Tibial nerve (tissue), 4 donors: ENCODE measurements at regions not wholly inside any gene's neighbourhood (a gene's known extent, or its start where the extent isn't known, plus 50 kb on each side); places are given as distances from the start of the nearest gene placed in this dataset.

ENCODE experiments used
- DNase-seq, 2 donors: peaks; one replicate each; pipeline ENCODE4 v3.0.0-alpha.2; 2019; ENCODE audit warnings: low spot score in 2 of 2
- H3K27ac ChIP-seq, 4 donors: fragments of 200-600 bp; sonication (generic) in 3 of 4; one replicate each; pipeline ENCODE4 v1.5.1; 2017 to 2019; ENCODE audit warnings: mild to moderate bottlenecking in 1 of 4
- H3K27me3 ChIP-seq, 2 donors: fragments of 200-600 bp; sonication (generic) in 1 of 2; one replicate each; pipeline versions ENCODE4 v1.5.1 to v1.6.0; 2017 to 2019
- H3K36me3 ChIP-seq, 3 donors: fragments of 200-600 bp; sonication (generic); one replicate each; pipeline ENCODE4 v1.5.1; 2018 to 2019
- H3K4me1 ChIP-seq, 4 donors: fragments of 200-600 bp; sonication (generic) in 3 of 4; one replicate each; pipeline ENCODE4 v1.5.1; 2017 to 2019
- H3K4me3 ChIP-seq, 4 donors: fragments of 200-600 bp; sonication (generic) in 3 of 4; one replicate each; pipeline ENCODE4 v1.5.1; 2017 to 2019; ENCODE audit warnings: mild to moderate bottlenecking in 1 of 4, moderate library complexity in 1 of 4
- H3K9me3 ChIP-seq, 4 donors: fragments of 200-600 bp; sonication (generic) in 3 of 4; one replicate each; pipeline ENCODE4 v1.5.1; 2017 to 2019
- CTCF ChIP-seq, 5 experiments: fragments of 200-600 bp in 3 of 5; fragments of 450-650 bp in 2 of 5; sonication (generic) in 3 of 5; IDR thresholded peaks; one replicate each; pipeline ENCODE4 v1.5.1; 2016 to 2019; ENCODE audit warnings: antibody characterized with exemption in 5 of 5, mild to moderate bottlenecking in 3 of 5, moderate library complexity in 2 of 5
- EP300 ChIP-seq, 2 donors: sonication (generic); formaldehyde crosslinking; IDR thresholded peaks; one replicate each; pipeline ENCODE4 v1.6.1; 2017; ENCODE audit warnings: antibody characterized with exemption in 2 of 2, mild to moderate bottlenecking in 1 of 2
- POLR2A ChIP-seq, 2 donors: fragments of 450-650 bp; IDR thresholded peaks; one replicate each; pipeline ENCODE4 v1.6.1; 2017; ENCODE audit warnings: antibody characterized with exemption in 2 of 2, mild to moderate bottlenecking in 2 of 2, moderate library complexity in 2 of 2
- WGBS, 2 donors: methylation state at CpG; one replicate each; pipeline ENCODE4 v1.1.5; 2018; 5-methylcytosine and 5-hydroxymethylcytosine counted together

GRCh38 chr9:1759009-1759408 lies 256.1 kb upstream of the SMARCA2 start:
- no peak overlapping the region for H3K4me3 ChIP-seq
- H3K4me1 ChIP-seq, result no peaks in the 10 kb centered on the region
- H3K27me3 ChIP-seq, result no peaks in the 10 kb centered on the region
- no peak for TF ChIP-seq POLR2A (IDR thresholded peaks at IDR 0.05)
- no peak for TF ChIP-seq CTCF (IDR thresholded peaks at IDR 0.05)
- no peak for TF ChIP-seq EP300 (IDR thresholded peaks at IDR 0.05)
- no peak overlapping the region for H3K27ac ChIP-seq
- H3K9me3 ChIP-seq, result peaks cover 0 to 7% (median 0%) of the 10 kb centered on the region in 4 donors
- WGBS, 2 donors, result 79 to 84% methylated on average over 2 of the region's 2 CpGs
- no peak for DNase-seq
- H3K36me3 ChIP-seq, result no peaks in the 10 kb centered on the region

- WGBS, 2 donors, result 75 to 78% methylated on average over 5 of the region's 5 CpGs
- Histone ChIP-seq H3K27me3 (no peaks in the 10 kb centered on the region), H3K27ac (no peak overlapping the region), H3K4me1 (no peaks in the 10 kb centered on the region), H3K36me3 (no peaks in the 10 kb centered on the region), H3K9me3 (peaks cover 0 to 7% (median 0%) of the 10 kb centered on the region in 4 donors), H3K4me3 (no peak overlapping the region)
- no peak for DNase-seq
- TF ChIP-seq CTCF (IDR thresholded peaks at IDR 0.05), result no peak
- no peak for TF ChIP-seq EP300 (IDR thresholded peaks at IDR 0.05)
- no peak for TF ChIP-seq POLR2A (IDR thresholded peaks at IDR 0.05)
Observed at GRCh38 chr9:1759771-1760300, 255.3 kb upstream of the SMARCA2 start.

- no peak overlapping the region for H3K27ac ChIP-seq
- DNase-seq, result no peak
- H3K4me3 ChIP-seq, result no peak overlapping the region
- TF ChIP-seq POLR2A (IDR thresholded peaks at IDR 0.05), result no peak
- TF ChIP-seq EP300 (IDR thresholded peaks at IDR 0.05), result no peak
- no peak for TF ChIP-seq CTCF (IDR thresholded peaks at IDR 0.05)
- H3K27me3 ChIP-seq, result no peaks in the 10 kb centered on the region
- no peaks in the 10 kb centered on the region for H3K36me3 ChIP-seq
- peaks cover 0 to 7% (median 0%) of the 10 kb centered on the region in 4 donors for H3K9me3 ChIP-seq
- no peaks in the 10 kb centered on the region for H3K4me1 ChIP-seq
- WGBS, 2 donors, result 56 to 60% methylated on average over 4 of the region's 4 CpGs
Observed at GRCh38 chr9:1761807-1762206, 253.3 kb upstream of the SMARCA2 start.

GRCh38 chr9:1766042-1766441 lies 249.1 kb upstream of the SMARCA2 start:
- Histone ChIP-seq H3K27ac (no peak overlapping the region), H3K27me3 (no peaks in the 10 kb centered on the region), H3K4me1 (no peaks in the 10 kb centered on the region), H3K36me3 (no peaks in the 10 kb centered on the region), H3K4me3 (no peak overlapping the region), H3K9me3 (peaks cover 0 to 5% (median 0%) of the 10 kb centered on the region in 4 donors)
- TF ChIP-seq CTCF (IDR thresholded peaks at IDR 0.05), result no peak
- no peak for TF ChIP-seq POLR2A (IDR thresholded peaks at IDR 0.05)
- TF ChIP-seq EP300 (IDR thresholded peaks at IDR 0.05), result no peak
- 57 to 72% methylated on average over 2 of the region's 2 CpGs for WGBS, 2 donors
- no peak for DNase-seq

GRCh38 chr9:1768561-1768960 lies 246.6 kb upstream of the SMARCA2 start:
- Histone ChIP-seq H3K36me3 (no peaks in the 10 kb centered on the region), H3K9me3 (peaks cover 0 to 13% (median 0%) of the 10 kb centered on the region in 4 donors), H3K4me1 (no peaks in the 10 kb centered on the region), H3K27ac (no peak overlapping the region), H3K27me3 (no peaks in the 10 kb centered on the region), H3K4me3 (no peak overlapping the region)
- WGBS, 2 donors, result 51 to 66% methylated on average over 3 of the region's 3 CpGs
- DNase-seq, result no peak
- TF ChIP-seq EP300 (IDR thresholded peaks at IDR 0.05) (no peak), POLR2A (IDR thresholded peaks at IDR 0.05) (no peak), CTCF (IDR thresholded peaks at IDR 0.05) (no peak)
